Neural cell (in vitro differentiated cells): ENCODE measurements at regions not wholly inside any gene's neighbourhood (a gene's known extent, or its start where the extent isn't known, plus 50 kb on each side); places are given as distances from the start of the nearest gene placed in this dataset.

Experiments used
- CTCF ChIP-seq: fragments of 450-650 bp; IDR thresholded peaks from 2 replicates; pipeline ENCODE4 v1.5.1; 2014; ENCODE audit warnings: antibody characterized with exemption, mild to moderate bottlenecking, moderate library complexity; ENCODE audit not compliant: poor library complexity, severe bottlenecking
- EZH2 ChIP-seq: fragments of 200-600, 300-800 bp; shearing (Covaris generic), sonication (generic); IDR thresholded peaks from 2 replicates; pipeline ENCODE4 v1.6.1; 2014; ENCODE audit warnings: antibody characterized with exemption, low read length, borderline replicate concordance, mild to moderate bottlenecking; ENCODE audit not compliant: insufficient read depth, poor library complexity, severe bottlenecking
- MXI1 ChIP-seq: fragments of 450-650 bp; conservative IDR thresholded peaks from 2 replicates; pipeline ENCODE4 v1.6.1; 2014; ENCODE audit warnings: antibody characterized with exemption, mild to moderate bottlenecking; ENCODE audit not compliant: poor library complexity, severe bottlenecking
- SMC3 ChIP-seq: fragments of 450-650 bp; conservative IDR thresholded peaks from 2 replicates; pipeline ENCODE4 v1.6.1; 2014; ENCODE audit warnings: antibody characterized with exemption, mild to moderate bottlenecking, moderate library complexity; ENCODE audit not compliant: poor library complexity

GRCh38 chr10:29829776-29830175 lies 195.0 kb upstream of the SVIL start:
- no peak for TF ChIP-seq CTCF
- TF ChIP-seq SMC3, result no peak
- TF ChIP-seq MXI1, result no peak
- no peak for TF ChIP-seq EZH2
